ENCODE measurements at regions not wholly inside any gene's neighbourhood (a gene's known extent, or its start where the extent isn't known, plus 50 kb on each side); places are given as distances from the start of the nearest gene placed in this dataset.

- Histone ChIP-seq H3K27ac (no peak overlapping the region), H3K4me3 (no peak overlapping the region)
Observed at GRCh38 chr1:95409901-95410300, 175.9 kb downstream of the RWDD3 start.

- Histone ChIP-seq H3K27ac (no peak overlapping the region), H3K4me3 (no peak overlapping the region)
Observed at GRCh38 chr1:95415146-95415545, 181.1 kb downstream of the RWDD3 start.

- H3K27ac ChIP-seq, result no peak overlapping the region
- H3K4me3 ChIP-seq, result no peak overlapping the region
Observed at GRCh38 chr1:95426772-95427171, 192.8 kb downstream of the RWDD3 start.

GRCh38 chr1:95427525-95427924, 193.5 kb downstream of the RWDD3 start:
- H3K4me3 ChIP-seq, result no peak overlapping the region
- no peak overlapping the region for H3K27ac ChIP-seq

- no peak overlapping the region for H3K4me3 ChIP-seq
- H3K27ac ChIP-seq, result no peak overlapping the region
Observed at GRCh38 chr1:95431235-95431634, 197.2 kb downstream of the RWDD3 start.

DNA sequence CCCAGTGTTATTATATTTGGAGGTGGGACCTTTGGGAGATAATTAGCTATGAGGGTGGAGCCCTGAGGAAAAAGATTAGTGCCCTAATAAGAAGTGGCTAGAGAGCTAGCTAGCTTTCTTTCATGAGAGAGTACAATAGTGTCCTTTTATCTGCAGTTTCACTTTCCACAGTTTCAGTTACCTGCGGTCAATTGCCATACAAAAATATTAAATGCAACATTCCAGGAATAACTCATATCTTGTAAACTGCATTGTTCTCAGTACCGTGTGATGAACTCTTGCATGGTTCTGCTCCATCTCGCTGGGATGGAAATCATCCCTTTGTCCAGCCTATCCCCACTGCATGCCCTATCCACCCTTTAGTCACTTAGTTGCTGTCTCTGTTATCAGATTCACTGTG, 201.6 kb downstream of the RWDD3 start:
- H3K4me3 ChIP-seq, result no peak overlapping the region
- no peak overlapping the region for H3K27ac ChIP-seq

DNA sequence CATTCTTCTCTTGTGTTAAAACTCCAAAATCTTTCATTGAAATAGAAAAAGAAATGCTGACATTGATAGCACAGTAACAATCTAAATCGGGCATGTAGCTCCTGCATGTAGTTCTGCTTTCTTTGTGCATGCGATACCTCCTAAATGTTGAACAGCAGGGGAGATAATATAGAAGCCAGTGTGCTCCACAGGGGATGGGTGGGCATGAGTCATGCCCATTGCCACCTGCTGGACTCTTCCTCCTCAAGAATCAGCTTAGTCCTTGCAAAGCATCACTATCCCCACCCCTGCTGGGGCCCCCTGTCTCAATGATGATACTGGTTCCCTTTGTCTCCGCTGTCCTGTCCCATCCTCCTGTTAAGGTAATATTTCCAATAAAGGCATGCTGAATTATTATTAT, 203.0 kb downstream of the RWDD3 start:
- no peak overlapping the region for H3K27ac ChIP-seq
- no peak overlapping the region for H3K4me3 ChIP-seq

GRCh38 chr1:95437781-95438180, 203.8 kb downstream of the RWDD3 start:
- no peak overlapping the region for H3K4me3 ChIP-seq
- no peak overlapping the region for H3K27ac ChIP-seq

GRCh38 chr1:95438218-95438948, 204.4 kb downstream of the RWDD3 start:
- Histone ChIP-seq H3K4me3 (no peak overlapping the region), H3K27ac (no peak overlapping the region)

DNA sequence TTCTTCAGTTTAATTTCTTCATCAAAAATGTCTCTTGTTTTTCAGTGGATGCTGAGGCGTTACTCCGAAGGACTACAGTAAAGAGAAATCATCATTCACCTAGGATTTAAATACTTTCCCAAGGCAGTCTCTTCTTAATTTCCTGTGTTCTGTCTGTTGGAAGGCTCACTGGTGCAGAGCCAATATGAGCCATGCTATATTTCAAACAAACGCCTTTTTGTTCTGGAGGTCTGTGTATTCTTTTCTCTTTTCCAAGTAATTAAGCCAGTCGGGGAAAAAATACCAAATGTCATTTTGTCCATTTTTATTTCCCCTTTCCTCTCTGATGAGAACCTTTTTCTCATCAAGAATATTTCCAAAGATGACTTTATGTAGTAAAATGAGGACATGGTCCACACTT, 206.5 kb downstream of the RWDD3 start:
- H3K27ac ChIP-seq, result no peak overlapping the region

DNA sequence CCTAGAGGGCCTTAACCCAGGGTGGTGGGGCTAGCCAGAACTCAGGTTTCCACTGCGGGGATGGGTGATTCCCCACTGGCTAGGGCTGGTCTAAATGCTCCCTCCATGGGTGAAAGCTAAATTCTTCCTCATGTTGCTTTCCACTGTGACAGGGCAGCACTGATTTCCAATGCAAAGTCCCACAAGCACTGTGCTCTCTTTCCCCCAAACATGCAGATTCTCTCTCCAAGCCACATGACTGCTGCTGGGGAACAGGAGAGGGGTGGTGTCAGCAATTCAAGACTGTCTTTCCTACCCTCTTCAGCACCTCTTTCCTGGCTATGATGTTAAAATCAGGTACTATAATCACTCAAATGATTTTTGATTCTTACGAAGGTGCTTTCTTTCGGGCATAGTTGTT, 215.5 kb downstream of the RWDD3 start:
- Histone ChIP-seq H3K4me3 (no peak overlapping the region), H3K27ac (no peak overlapping the region)

More for the DNA sequence above, 206.5 kb downstream of the RWDD3 start:
- H3K4me3 ChIP-seq, result no peak overlapping the region

DNA sequence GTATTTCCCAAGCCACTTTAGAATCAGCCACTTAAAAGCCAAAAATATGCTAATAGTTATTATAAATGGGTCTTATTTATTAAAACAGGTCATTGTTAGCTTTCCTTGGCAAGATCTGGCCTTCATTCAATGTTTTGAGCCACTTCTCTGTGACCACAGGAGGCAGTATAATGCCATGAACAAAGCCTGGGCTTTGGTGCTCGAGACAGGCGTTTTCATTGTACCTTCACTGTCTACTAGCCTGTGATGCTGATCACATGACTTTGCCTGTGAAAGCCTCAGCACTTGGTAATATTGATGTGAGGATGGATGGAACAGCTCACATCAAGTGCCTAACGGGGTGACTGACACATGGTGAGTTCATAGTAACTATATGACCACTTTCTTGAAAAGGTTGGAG, 217.0 kb downstream of the RWDD3 start:
- Histone ChIP-seq H3K27ac (no peak overlapping the region), H3K4me3 (no peak overlapping the region)

GRCh38 chr1:95451904-95452303, 217.9 kb downstream of the RWDD3 start:
- no peak overlapping the region for H3K27ac ChIP-seq
- H3K4me3 ChIP-seq, result no peak overlapping the region

DNA sequence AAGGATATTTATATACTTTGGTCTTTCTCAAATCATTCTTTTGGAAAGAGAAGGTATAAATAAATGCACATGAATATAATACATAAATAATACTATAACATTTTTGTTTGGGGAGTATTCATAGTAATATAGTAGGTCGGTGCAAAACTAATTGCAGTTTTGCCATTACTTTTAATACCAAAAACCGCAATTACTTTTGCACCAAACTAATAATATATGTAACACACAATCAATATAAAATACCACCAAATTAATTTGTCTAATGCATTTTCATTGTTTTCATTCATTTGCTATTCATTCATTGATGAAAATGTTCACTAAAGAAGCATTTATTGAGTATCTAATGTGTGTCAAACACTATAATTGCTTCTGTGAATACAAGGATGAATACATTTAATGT, 219.0 kb downstream of the RWDD3 start:
- H3K27ac ChIP-seq, result no peak overlapping the region
- H3K4me3 ChIP-seq, result no peak overlapping the region

DNA sequence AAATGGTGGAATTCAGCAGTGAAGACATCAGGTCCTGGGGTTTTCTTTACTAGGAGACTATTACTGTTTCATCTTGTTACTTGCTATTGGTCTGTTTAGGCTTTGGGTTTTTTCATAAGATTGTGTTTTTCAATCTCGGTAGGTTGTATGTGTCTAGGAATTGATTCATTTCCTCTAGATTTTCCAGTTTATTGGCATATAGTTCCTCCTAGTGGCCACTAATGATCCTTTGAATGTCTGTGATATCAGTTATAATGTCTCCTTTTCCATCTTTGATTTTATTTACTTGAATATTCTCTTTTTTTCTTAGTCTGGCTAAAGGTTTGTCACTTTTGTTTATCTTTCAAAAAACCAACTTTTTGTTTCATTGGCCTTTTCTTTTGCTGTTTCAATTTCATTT, 233.0 kb downstream of the RWDD3 start:
- no peak overlapping the region for H3K4me3 ChIP-seq
- H3K27ac ChIP-seq, result no peak overlapping the region

GRCh38 chr1:95475686-95476457, 241.9 kb downstream of the RWDD3 start:
- Histone ChIP-seq H3K4me3 (no peak overlapping the region), H3K27ac (no peak overlapping the region)

GRCh38 chr1:95496307-95496706, 262.3 kb downstream of the RWDD3 start:
- H3K4me3 ChIP-seq, result no peak overlapping the region
- H3K27ac ChIP-seq, result no peak overlapping the region

DNA sequence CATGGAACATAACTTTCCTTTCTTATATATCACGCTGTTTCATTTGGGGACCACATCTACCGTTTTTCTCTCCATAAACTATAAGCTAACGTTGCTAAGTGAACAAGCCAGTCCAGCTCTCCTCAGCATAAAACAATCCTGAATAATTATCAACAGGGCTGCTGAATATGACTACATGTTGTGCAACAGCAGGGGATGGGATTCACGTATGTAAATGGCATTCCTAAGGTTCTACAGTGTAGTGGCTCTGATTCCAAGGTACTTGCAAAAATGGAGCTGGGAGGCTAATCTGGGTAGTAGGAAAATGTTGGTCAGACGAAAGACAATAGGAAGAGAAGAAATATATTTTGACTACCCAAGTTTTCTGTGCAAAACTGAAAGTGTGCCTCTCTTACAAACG, 262.8 kb downstream of the RWDD3 start:
- no peak overlapping the region for H3K4me3 ChIP-seq
- H3K27ac ChIP-seq, result no peak overlapping the region

GRCh38 chr1:95497566-95497965, 263.6 kb downstream of the RWDD3 start:
- Histone ChIP-seq H3K27ac (no peak overlapping the region), H3K4me3 (no peak overlapping the region)

DNA sequence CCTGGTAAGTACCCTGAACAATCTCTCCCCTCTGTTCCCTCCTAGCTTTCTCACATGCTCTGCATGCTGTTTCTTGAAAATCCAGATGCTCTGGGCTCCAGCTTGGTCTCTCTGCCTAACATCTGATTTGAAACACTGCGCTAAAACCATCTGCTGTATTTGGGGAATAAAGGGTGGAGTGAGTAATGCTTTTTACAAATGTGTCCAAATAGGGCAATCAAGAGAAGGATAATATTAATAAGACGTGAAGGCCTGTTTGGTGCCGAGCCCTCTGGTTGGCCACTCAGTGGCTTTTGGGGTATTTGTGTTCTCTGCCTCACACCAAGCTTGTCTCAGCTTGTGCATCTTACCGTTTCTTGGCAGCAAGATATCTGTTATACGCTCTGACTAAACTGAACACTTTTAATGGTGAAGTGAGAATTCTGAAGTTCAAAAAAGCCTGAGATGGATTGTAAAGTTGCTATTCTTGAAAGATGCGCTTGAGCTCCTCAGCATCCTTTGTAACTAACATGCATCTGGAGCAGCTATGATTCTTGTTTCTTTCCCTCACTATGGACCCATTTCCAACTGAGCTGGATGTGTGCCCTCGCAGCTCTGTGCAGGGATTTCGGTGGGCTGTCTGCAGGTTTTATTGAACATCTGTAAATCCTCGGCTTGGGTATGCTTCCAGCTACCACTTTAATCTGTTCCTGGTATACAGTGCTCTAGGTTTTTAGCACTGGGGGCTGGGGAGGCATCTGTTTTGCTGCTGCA, 269.4 kb downstream of the RWDD3 start:
- no peak overlapping the region for H3K27ac ChIP-seq

GRCh38 chr1:95504321-95504720, 270.3 kb downstream of the RWDD3 start:
- Histone ChIP-seq H3K4me3 (no peak overlapping the region), H3K27ac (no peak overlapping the region)

More for the DNA sequence above, 269.4 kb downstream of the RWDD3 start:
- no peak overlapping the region for H3K4me3 ChIP-seq

Data from skin epidermis (tissue), 12 donors.